HG02571 (cell line): ENCODE measurements at regions not wholly inside any gene's neighbourhood (a gene's known extent, or its start where the extent isn't known, plus 50 kb on each side); places are given as distances from the start of the nearest gene placed in this dataset.

ENCODE experiments used
- ATAC-seq: cut with Tn5 transposase; IDR thresholded peaks from one replicate; pipeline ENCODE4 v1.9.1; 2021; ENCODE audit warnings: mild to moderate bottlenecking, moderate library complexity; ENCODE audit not compliant: unreplicated experiment

GRCh38 chr2:220991972-220992371 is 580.1 kb downstream of the EPHA4 start:
- ATAC-seq, result no peak

GRCh38 chr2:220994846-220995245 is 577.3 kb downstream of the EPHA4 start:
- no peak for ATAC-seq

- no peak for ATAC-seq
Observed at GRCh38 chr2:220995581-220995980, 576.5 kb downstream of the EPHA4 start.

- ATAC-seq, result no peak
Observed at GRCh38 chr2:220998156-220998555, 573.9 kb downstream of the EPHA4 start.

- ATAC-seq, result no peak
Observed at GRCh38 chr2:220999356-220999755, 572.7 kb downstream of the EPHA4 start.

- no peak for ATAC-seq
Observed at GRCh38 chr2:221001381-221001801, 570.7 kb downstream of the EPHA4 start.

GRCh38 chr2:221002101-221002685 is 569.9 kb downstream of the EPHA4 start:
- ATAC-seq, result no peak

- no peak for ATAC-seq
Observed at GRCh38 chr2:221005338-221005737, 566.8 kb downstream of the EPHA4 start.

- ATAC-seq, result no peak
Observed at GRCh38 chr2:221006084-221006483, 566.0 kb downstream of the EPHA4 start.

- no peak for ATAC-seq
Observed at GRCh38 chr2:221016551-221016950, 555.6 kb downstream of the EPHA4 start.

GRCh38 chr2:221018262-221018661 is 553.8 kb downstream of the EPHA4 start:
- ATAC-seq, result no peak

- no peak for ATAC-seq
Observed at GRCh38 chr2:221019668-221020067, 552.4 kb downstream of the EPHA4 start.

- no peak for ATAC-seq
Observed at GRCh38 chr2:221022554-221022953, 549.5 kb downstream of the EPHA4 start.

GRCh38 chr2:221025398-221025797 is 546.7 kb downstream of the EPHA4 start:
- no peak for ATAC-seq

- no peak for ATAC-seq
Observed at GRCh38 chr2:221034026-221034701, 537.9 kb downstream of the EPHA4 start.

- no peak for ATAC-seq
Observed at GRCh38 chr2:221034973-221035372, 537.1 kb downstream of the EPHA4 start.

- no peak for ATAC-seq
Observed at GRCh38 chr2:221042926-221043325, 529.2 kb downstream of the EPHA4 start.

GRCh38 chr2:221044781-221045180 is 527.3 kb downstream of the EPHA4 start:
- no peak for ATAC-seq

GRCh38 chr2:221050020-221050795 is 521.9 kb downstream of the EPHA4 start:
- no peak for ATAC-seq

- no peak for ATAC-seq
Observed at GRCh38 chr2:221051162-221051561, 520.9 kb downstream of the EPHA4 start.

GRCh38 chr2:221060376-221060775 is 511.7 kb downstream of the EPHA4 start:
- no peak for ATAC-seq

- ATAC-seq, result no peak
Observed at GRCh38 chr2:221063568-221063967, 508.5 kb downstream of the EPHA4 start.
